Activated B cell treated with CpG ODN at 0.5 μM for 24 hours (primary cell): ENCODE measurements at regions not wholly inside any gene's neighbourhood (a gene's known extent, or its start where the extent isn't known, plus 50 kb on each side); places are given as distances from the start of the nearest gene placed in this dataset.

Experiments used
- ATAC-seq: fragments of 200-7000 bp; cut with Tn5 transposase; one replicate; pipeline ENCODE4 v1.10.0; 2021; ENCODE audit warnings: low read depth, mild to moderate bottlenecking, moderate library complexity
- CTCF ChIA-PET: fragments of 350-600 bp; sonication (Branson Sonifier 250); formaldehyde crosslinking; loops from one replicate; lab custom pipeline; 2021; ENCODE audit warnings: antibody characterized with exemption; lab: Charles Lee
- POLR2A ChIA-PET: fragments of 350-600 bp; sonication (Branson Sonifier 250); formaldehyde crosslinking; loops from one replicate; lab custom pipeline; 2021; ENCODE audit warnings: antibody characterized with exemption; lab: Charles Lee
- DNase-seq: peaks from one replicate; pipeline ENCODE4 v3.0.0; 2022
- H3K27ac Mint-ChIP-seq: one replicate; pipeline ENCODE4 v1.8.0; 2020; ENCODE audit warnings: mixed read lengths
- H3K27me3 Mint-ChIP-seq: one replicate; pipeline ENCODE4 v1.8.0; 2021; ENCODE audit warnings: mixed read lengths
- H3K36me3 Mint-ChIP-seq: one replicate; pipeline ENCODE4 v1.8.0; 2021; ENCODE audit warnings: low read depth, mixed read lengths
- H3K4me1 Mint-ChIP-seq: one replicate; pipeline ENCODE4 v1.8.0; 2021; ENCODE audit warnings: mixed read lengths
- H3K4me3 Mint-ChIP-seq: one replicate; pipeline ENCODE4 v1.8.0; 2020; ENCODE audit warnings: mild to moderate bottlenecking, mixed read lengths
- H3K9me3 Mint-ChIP-seq: one replicate; pipeline ENCODE4 v1.8.0; 2020; ENCODE audit warnings: mixed read lengths
- intact Hi-C: fragments of 100-400 bp; cut with micrococcal nuclease; formaldehyde crosslinking; loops from one replicate; pipeline ENCODE4 v1.15.1; 2024
- TF ChIP-seq, protein P1 (sequence below): fragments of 200-600 bp; IDR thresholded peaks from one replicate; pipeline ENCODE4 v1.8.0; 2022; ENCODE audit warnings: antibody characterized with exemption, mild to moderate bottlenecking

DNA sequence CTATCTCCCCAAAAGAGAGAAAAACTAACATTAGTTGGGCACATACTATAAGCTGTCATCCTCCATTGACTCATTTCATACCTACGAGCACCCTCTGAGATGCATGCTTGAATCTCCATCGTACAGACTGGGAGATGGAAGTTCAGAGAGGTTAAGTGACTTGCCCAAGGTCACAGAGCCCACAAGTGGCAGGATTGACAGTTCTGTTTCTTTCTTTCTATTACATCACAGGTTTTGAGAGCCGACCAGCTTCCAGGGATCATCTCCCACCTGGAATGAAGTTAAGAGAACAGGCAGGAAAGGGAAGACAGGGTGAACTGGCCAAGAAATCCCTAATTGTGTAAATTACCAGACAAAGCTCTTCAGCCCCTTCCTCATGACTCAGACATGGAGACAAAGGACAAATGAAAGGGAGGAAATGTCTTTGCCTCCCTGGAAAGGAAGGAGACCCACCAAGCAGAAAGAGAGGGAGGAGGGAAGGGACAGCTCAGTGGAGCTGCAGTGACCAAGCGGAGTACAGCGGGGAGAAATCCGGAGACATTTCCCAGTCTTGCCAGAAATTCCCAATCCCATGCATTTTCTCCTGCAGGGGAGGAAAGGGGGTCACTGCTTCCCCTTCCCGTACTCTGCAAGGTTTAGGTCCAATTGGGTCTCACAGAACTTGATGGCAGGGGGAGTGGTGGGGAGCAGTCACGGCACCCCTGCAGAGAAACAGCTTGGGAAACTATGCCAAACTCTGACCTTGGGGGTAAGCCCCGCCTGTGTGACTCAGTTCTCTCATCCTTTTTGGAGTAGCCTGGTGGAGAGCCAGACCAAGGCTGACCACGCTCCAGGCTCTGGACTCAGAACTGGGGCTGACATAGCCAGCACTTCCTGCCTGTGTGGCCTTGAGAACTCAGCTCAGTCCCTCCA lies 154.3 kb downstream of the ANKRD60 start:
- Mint-ChIP-seq H3K27me3 (peaks cover 45% of the 10 kb centered on the region), H3K4me3 (no peak overlapping the region), H3K27ac (no peak overlapping the region), H3K4me1 (peaks cover 7% of the 10 kb centered on the region), H3K9me3 (peaks cover 7% of the 10 kb centered on the region), H3K36me3 (no peaks in the 10 kb centered on the region)
- CTCF ChIA-PET = no interaction called here
- DNase-seq (no peak), ATAC-seq (no peak)
- intact Hi-C loops = no loop called here
- POLR2A ChIA-PET = no interaction called here
- TF ChIP-seq, protein P1, sequence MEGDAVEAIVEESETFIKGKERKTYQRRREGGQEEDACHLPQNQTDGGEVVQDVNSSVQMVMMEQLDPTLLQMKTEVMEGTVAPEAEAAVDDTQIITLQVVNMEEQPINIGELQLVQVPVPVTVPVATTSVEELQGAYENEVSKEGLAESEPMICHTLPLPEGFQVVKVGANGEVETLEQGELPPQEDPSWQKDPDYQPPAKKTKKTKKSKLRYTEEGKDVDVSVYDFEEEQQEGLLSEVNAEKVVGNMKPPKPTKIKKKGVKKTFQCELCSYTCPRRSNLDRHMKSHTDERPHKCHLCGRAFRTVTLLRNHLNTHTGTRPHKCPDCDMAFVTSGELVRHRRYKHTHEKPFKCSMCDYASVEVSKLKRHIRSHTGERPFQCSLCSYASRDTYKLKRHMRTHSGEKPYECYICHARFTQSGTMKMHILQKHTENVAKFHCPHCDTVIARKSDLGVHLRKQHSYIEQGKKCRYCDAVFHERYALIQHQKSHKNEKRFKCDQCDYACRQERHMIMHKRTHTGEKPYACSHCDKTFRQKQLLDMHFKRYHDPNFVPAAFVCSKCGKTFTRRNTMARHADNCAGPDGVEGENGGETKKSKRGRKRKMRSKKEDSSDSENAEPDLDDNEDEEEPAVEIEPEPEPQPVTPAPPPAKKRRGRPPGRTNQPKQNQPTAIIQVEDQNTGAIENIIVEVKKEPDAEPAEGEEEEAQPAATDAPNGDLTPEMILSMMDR = no peak

DNA sequence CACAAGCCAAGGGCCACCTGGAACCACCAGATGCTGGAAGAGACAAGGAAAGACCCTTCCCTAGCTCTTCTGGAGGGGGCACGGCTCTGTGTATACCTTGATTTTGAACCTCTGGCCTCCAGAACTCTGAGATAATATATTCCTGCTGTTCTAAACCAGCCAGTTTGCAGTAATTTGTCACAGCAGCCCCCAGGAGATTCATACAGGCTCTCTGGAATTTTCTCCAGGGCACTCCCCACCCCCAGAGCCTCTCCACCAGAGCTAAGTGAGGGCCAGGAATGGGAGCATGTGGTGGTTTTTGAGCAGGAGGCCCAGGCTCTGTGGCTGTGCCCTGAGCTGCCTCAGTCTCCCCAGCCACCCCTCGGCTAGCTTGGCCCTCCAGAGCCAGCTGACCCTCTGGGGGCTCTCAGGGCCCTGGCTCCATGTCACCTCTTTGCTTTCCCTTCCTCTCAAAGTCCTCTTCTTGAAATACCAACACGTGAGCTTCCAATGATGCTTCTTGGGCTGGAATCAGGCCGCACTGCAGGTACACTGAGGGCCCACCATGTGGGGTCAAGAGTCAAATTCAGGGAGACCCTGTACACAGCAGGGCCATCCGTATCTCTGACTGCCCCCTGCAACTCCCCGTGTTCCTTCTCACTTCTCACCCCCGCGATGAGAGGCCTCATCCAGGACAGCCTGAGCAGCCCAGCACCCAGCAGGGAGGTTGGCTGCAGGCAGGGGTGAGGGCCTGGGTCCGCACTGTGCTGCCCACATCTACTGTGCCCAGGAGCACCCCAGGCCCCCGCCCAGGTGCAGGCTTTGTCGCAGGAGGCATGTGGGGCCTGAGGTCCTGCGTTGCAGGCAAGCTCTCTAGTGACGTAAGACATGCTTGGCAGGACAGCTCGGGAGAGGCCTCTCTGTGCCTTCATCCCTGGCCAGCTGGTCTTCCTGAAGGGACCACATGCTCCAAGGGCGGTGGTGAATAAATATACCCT lies 155.5 kb downstream of the ANKRD60 start:
- H3K27ac Mint-ChIP-seq = no peak overlapping the region
- intact Hi-C loops = no loop called here
- H3K4me1 Mint-ChIP-seq = peaks cover 7% of the 10 kb centered on the region
- no peak for DNase-seq
- POLR2A ChIA-PET = no interaction called here
- no peak overlapping the region for H3K4me3 Mint-ChIP-seq
- TF ChIP-seq, protein P1 = no peak
- no peak for ATAC-seq
- CTCF ChIA-PET = no interaction called here
- H3K27me3 Mint-ChIP-seq = peaks cover 44% of the 10 kb centered on the region
- H3K36me3 Mint-ChIP-seq = no peaks in the 10 kb centered on the region
- peaks cover 7% of the 10 kb centered on the region for H3K9me3 Mint-ChIP-seq

DNA sequence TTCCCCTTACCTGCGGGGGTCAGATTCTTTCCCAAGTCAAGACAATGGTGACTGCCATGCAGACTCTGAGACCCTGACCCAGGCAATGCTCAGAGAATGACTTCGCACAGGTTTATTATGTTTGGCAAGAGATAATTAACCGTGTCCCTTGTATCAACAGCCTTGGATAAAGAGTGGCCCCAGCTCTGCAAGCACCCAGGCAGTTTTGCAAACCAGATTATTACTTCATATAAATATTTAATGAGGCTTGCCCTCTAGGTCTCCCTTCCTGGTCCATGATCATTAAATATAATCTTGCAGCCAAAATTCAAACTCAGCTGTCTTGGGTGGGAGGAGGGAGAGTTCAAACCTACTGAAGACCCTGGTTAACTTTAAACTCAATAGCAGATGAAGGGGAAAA lies 156.5 kb downstream of the ANKRD60 start:
- Mint-ChIP-seq H3K9me3 (peaks cover 3% of the 10 kb centered on the region), H3K4me3 (no peak overlapping the region), H3K36me3 (no peaks in the 10 kb centered on the region), H3K4me1 (peaks cover 7% of the 10 kb centered on the region), H3K27me3 (peaks cover 37% of the 10 kb centered on the region), H3K27ac (no peak overlapping the region)
- TF ChIP-seq, protein P1 = no peak
- CTCF ChIA-PET = no interaction called here
- DNase-seq = no peak
- POLR2A ChIA-PET = no interaction called here
- intact Hi-C loops = no loop called here
- no peak for ATAC-seq

DNA sequence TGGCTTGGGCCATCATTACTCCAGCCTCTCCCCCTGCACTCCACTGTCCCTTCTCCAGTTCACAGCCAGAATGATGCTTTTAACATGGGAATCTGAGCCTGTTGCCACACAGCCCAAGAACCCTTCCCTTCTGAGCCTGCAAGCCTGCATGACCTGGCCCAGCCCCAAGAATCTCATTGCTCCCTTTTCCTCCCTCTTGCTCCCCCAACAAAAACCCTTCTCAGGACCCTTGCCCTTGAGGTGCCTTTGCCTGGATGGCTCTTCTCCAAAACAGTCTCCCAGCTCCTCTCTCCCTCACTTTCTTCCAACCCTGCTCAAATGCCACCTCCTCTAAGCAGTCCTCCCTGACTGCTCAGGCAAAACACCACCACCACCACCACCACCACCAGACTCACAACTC lies 157.2 kb downstream of the ANKRD60 start:
- peaks cover 7% of the 10 kb centered on the region for H3K4me1 Mint-ChIP-seq
- peaks cover 2% of the 10 kb centered on the region for H3K9me3 Mint-ChIP-seq
- POLR2A ChIA-PET = no interaction called here
- TF ChIP-seq, protein P1 = no peak
- ATAC-seq (no peak), DNase-seq (no peak)
- H3K27ac Mint-ChIP-seq = no peak overlapping the region
- H3K4me3 Mint-ChIP-seq = no peak overlapping the region
- H3K36me3 Mint-ChIP-seq = no peaks in the 10 kb centered on the region
- intact Hi-C loops = no loop called here
- peaks cover 35% of the 10 kb centered on the region for H3K27me3 Mint-ChIP-seq
- CTCF ChIA-PET = no interaction called here

DNA sequence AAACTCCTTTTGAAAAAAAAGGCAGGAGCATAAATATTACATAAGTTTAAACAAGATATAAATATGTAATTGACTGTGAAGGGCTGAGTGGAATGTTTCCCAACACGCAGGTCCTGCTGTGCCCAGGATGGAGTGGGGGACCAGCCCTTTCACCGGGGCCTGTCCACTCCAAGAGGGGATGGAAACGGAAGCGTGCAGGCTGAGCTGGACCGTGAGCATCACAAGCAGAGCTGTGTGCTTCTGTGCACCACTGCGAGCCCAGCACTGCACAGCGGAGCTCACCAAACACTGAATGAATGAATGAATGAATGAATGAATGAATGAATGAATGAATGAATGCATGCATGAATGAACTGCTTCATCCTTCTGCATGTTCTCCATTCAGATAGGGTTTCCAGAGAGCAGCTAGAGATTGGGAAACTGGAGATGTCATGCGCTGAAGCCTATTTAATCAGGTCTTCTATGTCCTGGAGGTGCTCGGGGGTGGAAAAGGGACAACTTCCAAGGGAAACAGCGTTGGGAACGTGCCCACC lies 157.7 kb downstream of the ANKRD60 start:
- TF ChIP-seq, protein P1 = no peak
- Mint-ChIP-seq H3K27ac (no peak overlapping the region), H3K9me3 (peaks cover 2% of the 10 kb centered on the region), H3K4me3 (no peak overlapping the region), H3K36me3 (no peaks in the 10 kb centered on the region), H3K27me3 (peaks cover 35% of the 10 kb centered on the region), H3K4me1 (peaks cover 7% of the 10 kb centered on the region)
- POLR2A ChIA-PET = no interaction called here
- DNase-seq (no peak), ATAC-seq (no peak)
- CTCF ChIA-PET = no interaction called here
- intact Hi-C loops = no loop called here
